ENCODE measurements at regions not wholly inside any gene's neighbourhood (a gene's known extent, or its start where the extent isn't known, plus 50 kb on each side); places are given as distances from the start of the nearest gene placed in this dataset.

GRCh38 chr2:237170020-237170419 is 84.3 kb downstream of the COPS8 start:
- TF ChIP-seq CTCF (IDR thresholded peaks at IDR 0.05) (no peak), POLR2A (IDR thresholded peaks at IDR 0.05) (no peak)

All from uterus (tissue), 2 donors.